ENCODE measurements at regions not wholly inside any gene's neighbourhood (a gene's known extent, or its start where the extent isn't known, plus 50 kb on each side); places are given as distances from the start of the nearest gene placed in this dataset.
"Not testable (repeated sequence)": the region's sequence is repeated elsewhere in the genome, so short reads cannot be mapped to it uniquely, and the experiment has no call there.

DNA sequence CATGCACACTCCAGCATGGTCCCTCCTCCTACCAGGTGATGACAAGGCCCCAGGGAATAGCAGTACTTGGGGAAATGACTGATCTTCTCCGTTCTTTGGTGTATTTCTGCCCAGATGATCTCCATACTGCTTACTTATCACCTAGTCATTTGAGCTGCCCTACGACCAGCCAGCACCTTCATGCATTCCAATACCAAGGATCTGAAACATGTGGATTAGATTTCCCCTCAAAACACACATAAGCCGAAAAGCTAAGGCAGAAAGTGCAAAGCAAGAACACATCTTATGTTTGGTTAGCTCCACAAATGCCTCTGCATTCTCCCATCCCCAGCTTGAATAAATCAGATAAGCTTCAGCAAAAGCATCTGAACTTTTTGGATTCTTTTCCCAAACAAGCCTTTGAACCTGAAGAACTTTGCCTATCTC is 64.8 kb upstream of the BCL6 start:
- DNase-seq (ENCODE audit: low read depth): no peak
- no peak overlapping the region for H3K4me3 ChIP-seq (ENCODE audit: low read depth, low read length)
- TF ChIP-seq, protein P1, sequence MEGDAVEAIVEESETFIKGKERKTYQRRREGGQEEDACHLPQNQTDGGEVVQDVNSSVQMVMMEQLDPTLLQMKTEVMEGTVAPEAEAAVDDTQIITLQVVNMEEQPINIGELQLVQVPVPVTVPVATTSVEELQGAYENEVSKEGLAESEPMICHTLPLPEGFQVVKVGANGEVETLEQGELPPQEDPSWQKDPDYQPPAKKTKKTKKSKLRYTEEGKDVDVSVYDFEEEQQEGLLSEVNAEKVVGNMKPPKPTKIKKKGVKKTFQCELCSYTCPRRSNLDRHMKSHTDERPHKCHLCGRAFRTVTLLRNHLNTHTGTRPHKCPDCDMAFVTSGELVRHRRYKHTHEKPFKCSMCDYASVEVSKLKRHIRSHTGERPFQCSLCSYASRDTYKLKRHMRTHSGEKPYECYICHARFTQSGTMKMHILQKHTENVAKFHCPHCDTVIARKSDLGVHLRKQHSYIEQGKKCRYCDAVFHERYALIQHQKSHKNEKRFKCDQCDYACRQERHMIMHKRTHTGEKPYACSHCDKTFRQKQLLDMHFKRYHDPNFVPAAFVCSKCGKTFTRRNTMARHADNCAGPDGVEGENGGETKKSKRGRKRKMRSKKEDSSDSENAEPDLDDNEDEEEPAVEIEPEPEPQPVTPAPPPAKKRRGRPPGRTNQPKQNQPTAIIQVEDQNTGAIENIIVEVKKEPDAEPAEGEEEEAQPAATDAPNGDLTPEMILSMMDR (IDR thresholded peaks at IDR 0.05; ENCODE audit: insufficient read depth, low read depth, low read length, missing control alignments): no peak

DNA sequence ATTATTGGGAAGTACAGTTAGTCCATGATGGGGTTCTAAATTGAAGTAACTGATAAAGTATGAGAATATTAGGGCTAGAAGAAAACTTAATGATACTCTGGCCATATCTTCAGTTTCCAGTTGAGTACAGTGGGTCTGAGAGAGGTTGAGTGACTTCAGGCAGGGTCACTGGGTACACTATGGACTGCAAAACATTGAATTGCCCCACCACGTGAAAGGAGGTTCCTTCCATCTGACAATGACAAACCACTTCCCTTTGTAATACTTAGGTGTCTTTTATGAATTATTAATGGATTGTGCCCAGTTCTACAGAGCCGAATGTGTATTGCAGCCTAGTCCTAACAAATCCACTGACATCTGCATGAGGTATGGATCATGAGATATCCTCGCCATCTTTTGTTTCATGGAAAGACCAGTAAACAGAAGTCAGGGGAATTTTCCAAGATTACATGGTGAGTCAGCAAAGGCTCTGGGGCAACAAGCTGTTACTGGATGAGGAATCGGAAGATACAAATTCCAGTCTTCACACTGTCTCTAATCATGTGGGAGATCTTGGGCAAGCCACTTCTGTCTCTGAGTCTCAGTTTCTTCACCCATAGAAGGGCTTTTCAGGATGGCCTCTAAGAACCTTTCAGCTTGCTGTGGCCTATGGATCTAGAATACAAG is 66.5 kb upstream of the BCL6 start:
- TF ChIP-seq, protein P1 (IDR thresholded peaks at IDR 0.05; ENCODE audit: insufficient read depth, low read depth, low read length, missing control alignments): no peak
- H3K4me3 ChIP-seq (ENCODE audit: low read depth, low read length): no peak overlapping the region
- DNase-seq (ENCODE audit: low read depth): no peak

DNA sequence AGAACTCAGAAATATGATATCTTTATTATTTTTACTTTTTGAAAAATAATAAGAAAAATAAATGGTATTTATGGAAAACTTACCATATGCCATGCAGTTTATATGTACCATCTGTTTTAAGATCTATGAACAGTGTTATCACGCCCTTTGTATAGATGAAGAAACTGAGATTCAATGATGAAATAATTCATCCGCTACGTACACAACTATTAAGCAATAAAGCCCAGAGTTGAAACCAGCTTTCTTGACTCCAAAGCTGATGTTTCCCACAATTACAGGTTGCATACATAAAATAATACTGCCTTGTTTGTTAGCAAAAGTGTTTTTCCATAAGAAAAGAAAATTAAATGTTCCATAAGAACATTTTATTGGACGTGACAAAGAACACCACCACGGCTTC is 67.2 kb upstream of the BCL6 start:
- no peak overlapping the region for H3K4me3 ChIP-seq (ENCODE audit: low read depth, low read length)
- DNase-seq (ENCODE audit: low read depth): no peak
- TF ChIP-seq, protein P1 (IDR thresholded peaks at IDR 0.05; ENCODE audit: insufficient read depth, low read depth, low read length, missing control alignments): no peak

DNA sequence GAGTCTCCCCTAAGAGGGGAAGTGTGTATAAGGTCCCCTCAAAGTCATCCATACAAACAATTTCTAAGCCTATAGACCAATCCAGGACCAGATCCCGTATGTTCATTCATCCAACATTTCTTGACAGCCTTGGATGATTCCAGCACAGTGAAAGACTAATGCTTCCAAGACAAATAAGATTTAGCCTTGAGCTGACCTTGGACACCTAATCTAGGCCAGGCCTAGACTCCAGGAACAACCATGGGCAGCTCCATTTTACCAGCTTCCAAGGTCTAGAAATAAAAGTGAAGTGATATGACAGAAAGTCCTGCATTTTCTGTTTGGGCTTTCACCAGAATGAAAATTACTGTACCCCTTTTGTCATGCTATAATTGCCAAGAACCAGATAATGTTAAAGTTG is 67.9 kb upstream of the BCL6 start:
- TF ChIP-seq, protein P1 (IDR thresholded peaks at IDR 0.05; ENCODE audit: insufficient read depth, low read depth, low read length, missing control alignments): no peak
- no peak for DNase-seq (ENCODE audit: low read depth)
- H3K4me3 ChIP-seq (ENCODE audit: low read depth, low read length): no peak overlapping the region

DNA sequence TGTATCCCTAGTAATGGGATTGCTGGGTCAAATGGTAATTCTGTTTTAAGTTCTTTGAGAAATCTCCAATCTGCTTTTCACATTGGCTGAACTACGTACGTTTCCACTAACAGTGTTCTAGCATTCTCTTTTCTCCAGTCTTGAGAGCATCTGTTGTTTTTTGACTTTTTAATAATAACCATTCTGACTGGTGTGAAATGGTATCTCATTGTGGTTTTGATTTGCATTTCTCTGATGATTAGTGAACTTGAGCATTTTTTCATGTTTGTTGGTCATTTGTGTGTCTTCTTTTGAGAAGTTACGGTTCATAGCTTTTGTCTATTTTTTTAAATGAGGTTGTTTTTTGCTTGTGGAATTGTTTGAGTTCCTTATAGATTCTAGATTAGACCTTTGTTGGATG is 72.5 kb upstream of the BCL6 start:
- H3K4me3 ChIP-seq (ENCODE audit: low read depth, low read length): not testable (repeated sequence)

DNA sequence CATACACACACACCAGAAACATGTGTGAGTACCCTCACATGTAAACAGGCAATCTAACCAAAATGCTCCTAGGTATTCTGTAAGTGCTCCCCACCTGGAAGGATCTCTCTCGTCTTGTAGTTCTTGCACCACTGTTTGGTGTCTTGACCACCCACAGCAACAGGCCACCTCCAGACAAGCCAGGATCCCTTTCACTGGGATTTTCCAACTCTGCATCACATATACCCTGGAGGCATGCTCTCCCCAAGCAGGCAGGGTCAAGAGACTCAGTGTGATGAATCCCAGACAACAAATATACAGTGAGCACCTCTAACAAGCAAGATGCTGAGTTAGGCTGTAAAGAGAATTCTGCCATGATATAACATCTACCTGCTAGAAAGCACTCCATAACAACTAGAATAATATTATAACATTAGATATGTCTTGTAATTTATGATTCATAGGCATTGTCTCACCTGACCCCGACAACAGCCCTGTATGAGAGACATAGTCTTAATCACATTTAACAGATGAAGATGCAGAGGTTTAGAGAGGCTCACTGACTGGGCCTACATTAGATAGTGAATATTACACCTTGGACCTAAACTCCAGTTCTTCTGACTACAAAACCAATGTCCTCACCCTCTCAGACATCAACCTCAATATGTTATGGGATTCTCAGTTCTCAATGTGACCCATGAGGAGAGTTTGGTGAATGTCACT is 76.5 kb upstream of the BCL6 start:
- no peak overlapping the region for H3K4me3 ChIP-seq (ENCODE audit: low read depth, low read length)
- no peak for DNase-seq (ENCODE audit: low read depth)
- TF ChIP-seq, protein P1 (IDR thresholded peaks at IDR 0.05; ENCODE audit: insufficient read depth, low read depth, low read length, missing control alignments): no peak

More for the DNA sequence above, 72.5 kb upstream of the BCL6 start:
- DNase-seq (ENCODE audit: low read depth): not testable (repeated sequence)

DNA sequence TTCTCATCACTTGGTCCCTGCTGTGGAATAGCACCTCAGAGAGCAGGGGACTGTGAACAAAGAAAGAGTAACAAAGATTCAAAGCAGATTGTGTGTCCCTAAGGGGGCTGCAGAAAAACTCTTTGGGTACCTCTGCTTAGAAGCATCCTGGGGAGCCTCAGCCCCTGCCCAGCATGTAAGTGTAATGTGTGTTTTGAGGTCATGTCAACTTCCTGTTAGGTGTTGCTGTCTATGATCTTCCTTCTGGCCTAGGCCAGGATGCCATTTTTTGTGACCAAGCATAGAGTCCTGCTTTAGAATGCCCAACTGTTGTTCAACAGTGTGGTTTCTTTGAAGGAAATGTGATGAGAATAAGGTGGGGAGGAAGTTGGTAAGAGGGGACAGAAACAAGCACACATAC is 77.1 kb upstream of the BCL6 start:
- no peak overlapping the region for H3K4me3 ChIP-seq (ENCODE audit: low read depth, low read length)
- TF ChIP-seq, protein P1 (IDR thresholded peaks at IDR 0.05; ENCODE audit: insufficient read depth, low read depth, low read length, missing control alignments): no peak
- DNase-seq (ENCODE audit: low read depth): no peak
